ENCODE measurements at regions not wholly inside any gene's neighbourhood (a gene's known extent, or its start where the extent isn't known, plus 50 kb on each side); places are given as distances from the start of the nearest gene placed in this dataset.

GRCh38 chr4:10758906-10759305, 74.3 kb upstream of the CLNK start:
- TF ChIP-seq CTCF (IDR thresholded peaks at IDR 0.05): no peak
- H3K4me3 Mint-ChIP-seq: no peak overlapping the region
- H3K9me3 Mint-ChIP-seq: no peaks in the 10 kb centered on the region
- no peaks in the 10 kb centered on the region for H3K27me3 Mint-ChIP-seq (ENCODE audit: low read depth, poor library complexity)
- no peak for DNase-seq
- peaks cover 53% of the 10 kb centered on the region for H3K4me1 Mint-ChIP-seq
- H3K36me3 Mint-ChIP-seq (ENCODE audit: low read depth): no peaks in the 10 kb centered on the region
- no peak overlapping the region for H3K27ac Mint-ChIP-seq

- Mint-ChIP-seq H3K4me1 (peaks cover 17% of the 10 kb centered on the region), H3K27ac (no peak overlapping the region), H3K9me3 (no peaks in the 10 kb centered on the region), H3K4me3 (no peak overlapping the region), H3K27me3 (ENCODE audit: low read depth, poor library complexity) (peaks cover 5% of the 10 kb centered on the region), H3K36me3 (ENCODE audit: low read depth) (no peaks in the 10 kb centered on the region)
- no peak for DNase-seq
- TF ChIP-seq CTCF (IDR thresholded peaks at IDR 0.05): no peak
These were observed 69.4 kb upstream of the CLNK start for GRCh38 chr4:10753856-10754402.

- no peaks in the 10 kb centered on the region for H3K9me3 Mint-ChIP-seq
- peaks cover 14% of the 10 kb centered on the region for H3K4me1 Mint-ChIP-seq
- peaks cover 5% of the 10 kb centered on the region for H3K27me3 Mint-ChIP-seq (ENCODE audit: low read depth, poor library complexity)
- DNase-seq: no peak
- no peak overlapping the region for H3K4me3 Mint-ChIP-seq
- H3K27ac Mint-ChIP-seq: no peak overlapping the region
- no peaks in the 10 kb centered on the region for H3K36me3 Mint-ChIP-seq (ENCODE audit: low read depth)
- no peak for TF ChIP-seq CTCF (IDR thresholded peaks at IDR 0.05)
These were observed 68.8 kb upstream of the CLNK start for GRCh38 chr4:10753336-10753735.

GRCh38 chr4:10750714-10751113, 66.1 kb upstream of the CLNK start:
- H3K27me3 Mint-ChIP-seq (ENCODE audit: low read depth, poor library complexity): peaks cover 5% of the 10 kb centered on the region
- H3K27ac Mint-ChIP-seq: no peak overlapping the region
- H3K36me3 Mint-ChIP-seq (ENCODE audit: low read depth): no peaks in the 10 kb centered on the region
- no peak for TF ChIP-seq CTCF (IDR thresholded peaks at IDR 0.05)
- no peak overlapping the region for H3K4me3 Mint-ChIP-seq
- no peaks in the 10 kb centered on the region for H3K9me3 Mint-ChIP-seq
- H3K4me1 Mint-ChIP-seq: peaks cover under 1% of the 10 kb centered on the region
- no peak for DNase-seq

GRCh38 chr4:10747186-10747585, 62.6 kb upstream of the CLNK start:
- H3K27ac Mint-ChIP-seq: no peak overlapping the region

More at GRCh38 chr4:10747186-10747585, 62.6 kb upstream of the CLNK start:
- TF ChIP-seq CTCF (IDR thresholded peaks at IDR 0.05): no peak
- Mint-ChIP-seq H3K4me3 (no peak overlapping the region), H3K9me3 (no peaks in the 10 kb centered on the region), H3K27me3 (ENCODE audit: low read depth, poor library complexity) (no peaks in the 10 kb centered on the region), H3K36me3 (ENCODE audit: low read depth) (no peaks in the 10 kb centered on the region), H3K4me1 (no peaks in the 10 kb centered on the region)
- no peak for DNase-seq
